ENCODE measurements at regions not wholly inside any gene's neighbourhood (a gene's known extent, or its start where the extent isn't known, plus 50 kb on each side); places are given as distances from the start of the nearest gene placed in this dataset.

GRCh38 chr6:18600255-18600654 lies 213.1 kb downstream of the RNF144B start:
- TF ChIP-seq TAF1 (IDR thresholded peaks at IDR 0.05; ENCODE audit: low read depth, low read length): no peak
- no peak for TF ChIP-seq POLR2A (IDR thresholded peaks at IDR 0.05; ENCODE audit: low read depth, low read length)
- TF ChIP-seq POLR2AphosphoS5 (IDR thresholded peaks at IDR 0.05; ENCODE audit: low read depth, low read length): no peak
- no peak for TF ChIP-seq SPI1 (IDR thresholded peaks at IDR 0.05; ENCODE audit: low read depth, low read length)
- TF ChIP-seq POU2F2 (IDR thresholded peaks at IDR 0.05; ENCODE audit: low read depth, low read length): no peak
